Body of pancreas (tissue), 4 donors: ENCODE measurements at regions not wholly inside any gene's neighbourhood (a gene's known extent, or its start where the extent isn't known, plus 50 kb on each side); places are given as distances from the start of the nearest gene placed in this dataset.

ENCODE experiments used
- POLR2A ChIP-seq, 3 donors: fragments of 450-650 bp; IDR thresholded peaks; one replicate each; pipeline ENCODE4 v1.6.1; 2016; ENCODE audit warnings: antibody characterized with exemption in 3 of 3, mild to moderate bottlenecking in 2 of 3
- TF ChIP-seq, protein P1 (sequence below), 7 experiments: fragments of 450-650 bp in 4 of 7; fragments of 200-600 bp in 3 of 7; sonication (generic) in 3 of 7; IDR thresholded peaks; one replicate each; pipeline ENCODE4 v1.5.1; 2016 to 2019; ENCODE audit warnings: antibody characterized with exemption in 7 of 7

GRCh38 chr3:89847955-89848354 is 740.5 kb downstream of the EPHA3 start:
- no peak for TF ChIP-seq POLR2A (IDR thresholded peaks at IDR 0.05)
- TF ChIP-seq, protein P1, sequence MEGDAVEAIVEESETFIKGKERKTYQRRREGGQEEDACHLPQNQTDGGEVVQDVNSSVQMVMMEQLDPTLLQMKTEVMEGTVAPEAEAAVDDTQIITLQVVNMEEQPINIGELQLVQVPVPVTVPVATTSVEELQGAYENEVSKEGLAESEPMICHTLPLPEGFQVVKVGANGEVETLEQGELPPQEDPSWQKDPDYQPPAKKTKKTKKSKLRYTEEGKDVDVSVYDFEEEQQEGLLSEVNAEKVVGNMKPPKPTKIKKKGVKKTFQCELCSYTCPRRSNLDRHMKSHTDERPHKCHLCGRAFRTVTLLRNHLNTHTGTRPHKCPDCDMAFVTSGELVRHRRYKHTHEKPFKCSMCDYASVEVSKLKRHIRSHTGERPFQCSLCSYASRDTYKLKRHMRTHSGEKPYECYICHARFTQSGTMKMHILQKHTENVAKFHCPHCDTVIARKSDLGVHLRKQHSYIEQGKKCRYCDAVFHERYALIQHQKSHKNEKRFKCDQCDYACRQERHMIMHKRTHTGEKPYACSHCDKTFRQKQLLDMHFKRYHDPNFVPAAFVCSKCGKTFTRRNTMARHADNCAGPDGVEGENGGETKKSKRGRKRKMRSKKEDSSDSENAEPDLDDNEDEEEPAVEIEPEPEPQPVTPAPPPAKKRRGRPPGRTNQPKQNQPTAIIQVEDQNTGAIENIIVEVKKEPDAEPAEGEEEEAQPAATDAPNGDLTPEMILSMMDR (IDR thresholded peaks at IDR 0.05), result no peak
